ENCODE measurements at regions not wholly inside any gene's neighbourhood (a gene's known extent, or its start where the extent isn't known, plus 50 kb on each side); places are given as distances from the start of the nearest gene placed in this dataset.

DNA sequence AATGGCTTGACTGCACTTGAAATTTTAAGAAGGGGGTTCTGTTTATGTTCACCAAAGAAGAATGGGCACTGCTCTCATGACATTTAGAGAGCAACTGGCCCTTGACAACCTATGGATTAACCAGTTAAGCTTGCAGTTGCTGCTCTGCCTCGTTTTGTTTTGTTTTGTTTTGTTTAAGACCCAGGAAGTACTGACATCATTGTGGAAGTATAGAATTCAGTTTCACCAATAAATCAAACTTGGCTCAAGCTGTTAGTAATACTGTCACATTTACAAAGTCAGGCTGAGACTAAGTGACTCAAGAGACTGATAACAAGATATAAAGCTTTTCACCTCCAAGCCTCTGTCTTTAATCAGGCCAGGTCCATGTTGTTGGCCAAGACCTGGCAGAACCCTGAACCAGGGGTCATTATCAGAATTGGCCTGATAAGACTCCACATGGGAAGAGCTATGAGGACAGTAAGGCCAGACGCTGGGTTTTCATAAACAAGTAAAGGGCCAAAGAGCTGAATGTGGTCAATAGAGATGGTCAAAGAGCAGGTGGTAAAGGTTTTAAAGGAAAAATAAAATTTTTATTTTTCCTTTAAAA is 99.4 kb upstream of the VGLL2 start:
- TF ChIP-seq, protein P1, sequence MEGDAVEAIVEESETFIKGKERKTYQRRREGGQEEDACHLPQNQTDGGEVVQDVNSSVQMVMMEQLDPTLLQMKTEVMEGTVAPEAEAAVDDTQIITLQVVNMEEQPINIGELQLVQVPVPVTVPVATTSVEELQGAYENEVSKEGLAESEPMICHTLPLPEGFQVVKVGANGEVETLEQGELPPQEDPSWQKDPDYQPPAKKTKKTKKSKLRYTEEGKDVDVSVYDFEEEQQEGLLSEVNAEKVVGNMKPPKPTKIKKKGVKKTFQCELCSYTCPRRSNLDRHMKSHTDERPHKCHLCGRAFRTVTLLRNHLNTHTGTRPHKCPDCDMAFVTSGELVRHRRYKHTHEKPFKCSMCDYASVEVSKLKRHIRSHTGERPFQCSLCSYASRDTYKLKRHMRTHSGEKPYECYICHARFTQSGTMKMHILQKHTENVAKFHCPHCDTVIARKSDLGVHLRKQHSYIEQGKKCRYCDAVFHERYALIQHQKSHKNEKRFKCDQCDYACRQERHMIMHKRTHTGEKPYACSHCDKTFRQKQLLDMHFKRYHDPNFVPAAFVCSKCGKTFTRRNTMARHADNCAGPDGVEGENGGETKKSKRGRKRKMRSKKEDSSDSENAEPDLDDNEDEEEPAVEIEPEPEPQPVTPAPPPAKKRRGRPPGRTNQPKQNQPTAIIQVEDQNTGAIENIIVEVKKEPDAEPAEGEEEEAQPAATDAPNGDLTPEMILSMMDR (IDR thresholded peaks at IDR 0.05; ENCODE audit: low read length) = no peak
- no peak for TF ChIP-seq EZH2 (IDR thresholded peaks at IDR 0.05; ENCODE audit: borderline replicate concordance, low read length)
